ENCODE measurements at regions not wholly inside any gene's neighbourhood (a gene's known extent, or its start where the extent isn't known, plus 50 kb on each side); places are given as distances from the start of the nearest gene placed in this dataset.

- no peak for DNase-seq
- TF ChIP-seq, protein P1, sequence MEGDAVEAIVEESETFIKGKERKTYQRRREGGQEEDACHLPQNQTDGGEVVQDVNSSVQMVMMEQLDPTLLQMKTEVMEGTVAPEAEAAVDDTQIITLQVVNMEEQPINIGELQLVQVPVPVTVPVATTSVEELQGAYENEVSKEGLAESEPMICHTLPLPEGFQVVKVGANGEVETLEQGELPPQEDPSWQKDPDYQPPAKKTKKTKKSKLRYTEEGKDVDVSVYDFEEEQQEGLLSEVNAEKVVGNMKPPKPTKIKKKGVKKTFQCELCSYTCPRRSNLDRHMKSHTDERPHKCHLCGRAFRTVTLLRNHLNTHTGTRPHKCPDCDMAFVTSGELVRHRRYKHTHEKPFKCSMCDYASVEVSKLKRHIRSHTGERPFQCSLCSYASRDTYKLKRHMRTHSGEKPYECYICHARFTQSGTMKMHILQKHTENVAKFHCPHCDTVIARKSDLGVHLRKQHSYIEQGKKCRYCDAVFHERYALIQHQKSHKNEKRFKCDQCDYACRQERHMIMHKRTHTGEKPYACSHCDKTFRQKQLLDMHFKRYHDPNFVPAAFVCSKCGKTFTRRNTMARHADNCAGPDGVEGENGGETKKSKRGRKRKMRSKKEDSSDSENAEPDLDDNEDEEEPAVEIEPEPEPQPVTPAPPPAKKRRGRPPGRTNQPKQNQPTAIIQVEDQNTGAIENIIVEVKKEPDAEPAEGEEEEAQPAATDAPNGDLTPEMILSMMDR (IDR thresholded peaks at IDR 0.05; ENCODE audit: low read depth, low read length): no peak
- Histone ChIP-seq H3K4me3 (ENCODE audit: low read depth, low read length) (no peak overlapping the region), H3K36me3 (no peaks in the 10 kb centered on the region), H3K9me3 (ENCODE audit: severe bottlenecking) (no peaks in the 10 kb centered on the region), H3K27me3 (ENCODE audit: insufficient read depth, low read depth, severe bottlenecking) (no peaks in the 10 kb centered on the region), H3K27ac (no peak overlapping the region)
Measured at GRCh38 chr1:10898921-10899320, 102.5 kb upstream of the CASZ1 start.

GRCh38 chr1:10899490-10900250, 103.2 kb upstream of the CASZ1 start:
- no peak for DNase-seq
- TF ChIP-seq, protein P1 (IDR thresholded peaks at IDR 0.05; ENCODE audit: low read depth, low read length): no peak
- H3K9me3 ChIP-seq (ENCODE audit: severe bottlenecking): no peaks in the 10 kb centered on the region
- H3K27me3 ChIP-seq (ENCODE audit: insufficient read depth, low read depth, severe bottlenecking): no peaks in the 10 kb centered on the region
- H3K36me3 ChIP-seq: no peaks in the 10 kb centered on the region
- H3K4me3 ChIP-seq (ENCODE audit: low read depth, low read length): no peak overlapping the region
- H3K27ac ChIP-seq: no peak overlapping the region

- Histone ChIP-seq H3K27ac (no peak overlapping the region), H3K4me3 (ENCODE audit: low read depth, low read length) (no peak overlapping the region), H3K9me3 (ENCODE audit: severe bottlenecking) (no peaks in the 10 kb centered on the region), H3K36me3 (no peaks in the 10 kb centered on the region), H3K27me3 (ENCODE audit: insufficient read depth, low read depth, severe bottlenecking) (no peaks in the 10 kb centered on the region)
- TF ChIP-seq, protein P1 (IDR thresholded peaks at IDR 0.05; ENCODE audit: low read depth, low read length): no peak
- DNase-seq: peak; percentile 30
Measured at GRCh38 chr1:10900251-10900651, 103.8 kb upstream of the CASZ1 start.

GRCh38 chr1:10900691-10901090, 104.2 kb upstream of the CASZ1 start:
- H3K36me3 ChIP-seq: no peaks in the 10 kb centered on the region
- TF ChIP-seq, protein P1 (IDR thresholded peaks at IDR 0.05; ENCODE audit: low read depth, low read length): no peak
- H3K9me3 ChIP-seq (ENCODE audit: severe bottlenecking): no peaks in the 10 kb centered on the region
- H3K4me3 ChIP-seq (ENCODE audit: low read depth, low read length): no peak overlapping the region
- no peaks in the 10 kb centered on the region for H3K27me3 ChIP-seq (ENCODE audit: insufficient read depth, low read depth, severe bottlenecking)
- H3K27ac ChIP-seq: no peak overlapping the region
- peak; percentile 22 for DNase-seq

DNA sequence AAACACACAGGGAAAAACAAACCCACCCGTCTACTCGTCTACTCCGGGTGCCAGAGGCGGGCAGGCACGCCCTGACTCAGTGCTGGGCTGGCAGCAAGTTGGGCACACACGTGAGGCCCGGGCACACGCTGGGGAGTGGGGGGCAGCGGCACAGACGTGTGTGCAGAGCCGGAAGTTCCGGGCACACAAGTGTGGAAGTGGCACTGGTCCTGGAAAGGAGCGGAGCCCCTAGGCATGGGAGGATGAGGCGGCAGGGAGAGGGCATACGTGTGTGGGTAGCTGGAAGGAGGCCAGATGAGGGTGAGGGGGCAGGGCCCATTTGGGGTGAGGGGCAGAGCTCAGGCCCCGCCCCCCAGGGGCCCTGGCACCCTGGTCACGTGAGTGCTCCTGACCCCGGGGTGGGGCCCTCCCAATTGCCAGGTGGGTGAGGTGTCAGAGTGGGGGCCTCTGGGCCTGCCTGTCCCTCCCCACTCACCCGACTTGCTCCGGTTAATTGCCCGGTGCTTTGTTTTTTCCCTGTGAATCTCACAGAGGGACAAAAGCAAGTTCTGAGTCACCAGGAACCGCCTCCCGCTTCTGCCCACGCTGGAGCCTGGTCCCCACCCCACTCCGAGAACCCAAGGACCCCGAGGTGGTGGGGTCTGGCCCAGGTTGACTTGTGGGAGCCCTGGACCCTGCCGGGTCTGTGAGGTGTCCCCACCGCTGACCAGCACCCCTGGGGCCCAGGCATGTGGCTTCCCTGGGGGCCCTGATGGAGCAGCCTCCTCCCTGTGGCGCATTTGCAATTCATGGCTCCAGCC, 104.8 kb upstream of the CASZ1 start:
- no peak for DNase-seq
- H3K27ac ChIP-seq: no peak overlapping the region
- no peaks in the 10 kb centered on the region for H3K27me3 ChIP-seq (ENCODE audit: insufficient read depth, low read depth, severe bottlenecking)
- TF ChIP-seq, protein P1 (IDR thresholded peaks at IDR 0.05; ENCODE audit: low read depth, low read length): no peak
- no peak overlapping the region for H3K4me3 ChIP-seq (ENCODE audit: low read depth, low read length)
- no peaks in the 10 kb centered on the region for H3K36me3 ChIP-seq
- no peaks in the 10 kb centered on the region for H3K9me3 ChIP-seq (ENCODE audit: severe bottlenecking)

All from WERI-Rb-1 (cell line).